SJSA1 (cell line): ENCODE measurements at regions not wholly inside any gene's neighbourhood (a gene's known extent, or its start where the extent isn't known, plus 50 kb on each side); places are given as distances from the start of the nearest gene placed in this dataset.

Experiments
- DNase-seq, 2 experiments: peaks; one replicate each; pipeline ENCODE4 v3.0.0-alpha.2; 2015 to 2020; ENCODE audit warnings: low spot score in 2 of 2, low read depth in 1 of 2
- H3K27ac ChIP-seq: fragments of 250-450 bp; sonication (Bioruptor Pico); 2 replicates; pipeline ENCODE4 v1.5.1; 2020; ENCODE audit warnings: mild to moderate bottlenecking, moderate library complexity
- H3K27me3 ChIP-seq: fragments of 250-450 bp; sonication (Bioruptor Pico); replicated peaks from 2 replicates; pipeline ENCODE4 v1.5.1; 2020; ENCODE audit warnings: mild to moderate bottlenecking, moderate library complexity
- H3K36me3 ChIP-seq: fragments of 250-450 bp; sonication (Bioruptor Pico); 2 replicates; pipeline ENCODE4 v1.5.1; 2020; ENCODE audit warnings: mild to moderate bottlenecking
- H3K4me1 ChIP-seq: fragments of 250-450 bp; sonication (Bioruptor Pico); replicated peaks from 2 replicates; pipeline ENCODE4 v1.6.1; 2021; ENCODE audit warnings: mild to moderate bottlenecking
- H3K4me3 ChIP-seq: fragments of 250-450 bp; sonication (Bioruptor Pico); 2 replicates; pipeline ENCODE4 v1.5.1; 2020; ENCODE audit warnings: mild to moderate bottlenecking
- H3K9me3 ChIP-seq: fragments of 250-450 bp; sonication (Bioruptor Pico); replicated peaks from 2 replicates; pipeline ENCODE4 v1.5.1; 2020; ENCODE audit warnings: mild to moderate bottlenecking

GRCh38 chr3:168843481-168843880 lies 747.8 kb upstream of the GOLIM4 start:
- no peak overlapping the region for H3K4me3 ChIP-seq
- H3K27ac ChIP-seq, result no peak overlapping the region
- peaks cover 15% of the 10 kb centered on the region; the same call in 1 of the 2 replicates for H3K27me3 ChIP-seq
- DNase-seq, result no peak
- H3K9me3 ChIP-seq, result no peaks in the 10 kb centered on the region
- H3K36me3 ChIP-seq, result no peaks in the 10 kb centered on the region
- no peaks in the 10 kb centered on the region for H3K4me1 ChIP-seq

GRCh38 chr3:168839653-168840052 lies 743.9 kb upstream of the GOLIM4 start:
- Histone ChIP-seq H3K4me3 (no peak overlapping the region), H3K4me1 (no peaks in the 10 kb centered on the region), H3K27ac (no peak overlapping the region), H3K36me3 (no peaks in the 10 kb centered on the region), H3K9me3 (no peaks in the 10 kb centered on the region), H3K27me3 (0 out of 2 replicates have a peak, but pooled peaks cover 6% of the 10 kb centered on the region)
- no peak for DNase-seq

GRCh38 chr3:168834558-168834957 lies 738.8 kb upstream of the GOLIM4 start:
- Histone ChIP-seq H3K4me3 (no peak overlapping the region), H3K27ac (no peak overlapping the region), H3K4me1 (no peaks in the 10 kb centered on the region), H3K36me3 (no peaks in the 10 kb centered on the region), H3K9me3 (no peaks in the 10 kb centered on the region), H3K27me3 (0 out of 2 replicates have a peak, but pooled peaks cover 6% of the 10 kb centered on the region)
- DNase-seq, result no peak

GRCh38 chr3:168828943-168829342 lies 733.2 kb upstream of the GOLIM4 start:
- no peaks in the 10 kb centered on the region for H3K36me3 ChIP-seq
- H3K4me1 ChIP-seq, result no peaks in the 10 kb centered on the region
- H3K27me3 ChIP-seq, result no peaks in the 10 kb centered on the region
- no peaks in the 10 kb centered on the region for H3K9me3 ChIP-seq
- DNase-seq, result no peak
- H3K27ac ChIP-seq, result no peak overlapping the region
- no peak overlapping the region for H3K4me3 ChIP-seq

- no peak for DNase-seq
Observed at GRCh38 chr3:168828536-168828935, 732.8 kb upstream of the GOLIM4 start.

GRCh38 chr3:168828014-168828413 lies 732.3 kb upstream of the GOLIM4 start:
- Histone ChIP-seq H3K9me3 (no peaks in the 10 kb centered on the region), H3K36me3 (no peaks in the 10 kb centered on the region), H3K4me1 (no peaks in the 10 kb centered on the region), H3K27ac (no peak overlapping the region), H3K4me3 (no peak overlapping the region), H3K27me3 (no peaks in the 10 kb centered on the region)
- no peak for DNase-seq

More at GRCh38 chr3:168828536-168828935, 732.8 kb upstream of the GOLIM4 start:
- Histone ChIP-seq H3K27me3 (no peaks in the 10 kb centered on the region), H3K4me1 (no peaks in the 10 kb centered on the region), H3K9me3 (no peaks in the 10 kb centered on the region), H3K4me3 (no peak overlapping the region), H3K27ac (no peak overlapping the region), H3K36me3 (no peaks in the 10 kb centered on the region)

- no peak overlapping the region for H3K4me3 ChIP-seq
- H3K27ac ChIP-seq, result no peak overlapping the region
- no peaks in the 10 kb centered on the region for H3K36me3 ChIP-seq
- H3K27me3 ChIP-seq, result no peaks in the 10 kb centered on the region
- H3K9me3 ChIP-seq, result no peaks in the 10 kb centered on the region
- H3K4me1 ChIP-seq, result no peaks in the 10 kb centered on the region
- DNase-seq, result no peak
Observed at GRCh38 chr3:168824107-168824506, 728.4 kb upstream of the GOLIM4 start.

GRCh38 chr3:168823466-168823865 lies 727.7 kb upstream of the GOLIM4 start:
- Histone ChIP-seq H3K27ac (no peak overlapping the region), H3K9me3 (no peaks in the 10 kb centered on the region), H3K27me3 (no peaks in the 10 kb centered on the region), H3K36me3 (no peaks in the 10 kb centered on the region), H3K4me1 (no peaks in the 10 kb centered on the region), H3K4me3 (no peak overlapping the region)
- DNase-seq, result no peak

- no peak overlapping the region for H3K27ac ChIP-seq
- H3K9me3 ChIP-seq, result no peaks in the 10 kb centered on the region
- no peak for DNase-seq
- H3K36me3 ChIP-seq, result no peaks in the 10 kb centered on the region
- H3K4me3 ChIP-seq, result no peak overlapping the region
- H3K27me3 ChIP-seq, result no peaks in the 10 kb centered on the region
- no peaks in the 10 kb centered on the region for H3K4me1 ChIP-seq
Observed at GRCh38 chr3:168820810-168821415, 725.2 kb upstream of the GOLIM4 start.

- no peak for DNase-seq
Observed at GRCh38 chr3:168817177-168817576, 721.5 kb upstream of the GOLIM4 start.

GRCh38 chr3:168815946-168816345 lies 720.2 kb upstream of the GOLIM4 start:
- Histone ChIP-seq H3K4me3 (no peak overlapping the region), H3K27ac (no peak overlapping the region), H3K27me3 (no peaks in the 10 kb centered on the region), H3K4me1 (no peaks in the 10 kb centered on the region), H3K36me3 (no peaks in the 10 kb centered on the region), H3K9me3 (no peaks in the 10 kb centered on the region)
- no peak for DNase-seq

More at GRCh38 chr3:168817177-168817576, 721.5 kb upstream of the GOLIM4 start:
- H3K27ac ChIP-seq, result no peak overlapping the region
- H3K27me3 ChIP-seq, result no peaks in the 10 kb centered on the region
- no peaks in the 10 kb centered on the region for H3K4me1 ChIP-seq
- no peak overlapping the region for H3K4me3 ChIP-seq
- no peaks in the 10 kb centered on the region for H3K36me3 ChIP-seq
- H3K9me3 ChIP-seq, result no peaks in the 10 kb centered on the region

GRCh38 chr3:168813225-168813802 lies 717.6 kb upstream of the GOLIM4 start:
- no peak overlapping the region for H3K4me3 ChIP-seq
- H3K27me3 ChIP-seq, result no peaks in the 10 kb centered on the region
- no peaks in the 10 kb centered on the region for H3K36me3 ChIP-seq
- H3K27ac ChIP-seq, result no peak overlapping the region
- H3K9me3 ChIP-seq, result no peaks in the 10 kb centered on the region
- DNase-seq, result no peak
- no peaks in the 10 kb centered on the region for H3K4me1 ChIP-seq

- H3K36me3 ChIP-seq, result no peaks in the 10 kb centered on the region
- no peak overlapping the region for H3K27ac ChIP-seq
- H3K4me1 ChIP-seq, result no peaks in the 10 kb centered on the region
- DNase-seq, result no peak
- no peaks in the 10 kb centered on the region for H3K27me3 ChIP-seq
- no peak overlapping the region for H3K4me3 ChIP-seq
- no peaks in the 10 kb centered on the region for H3K9me3 ChIP-seq
Observed at GRCh38 chr3:168812234-168812633, 716.5 kb upstream of the GOLIM4 start.

- peaks cover 1% of the 10 kb centered on the region for H3K4me1 ChIP-seq
- H3K9me3 ChIP-seq, result no peaks in the 10 kb centered on the region
- no peak for DNase-seq
- H3K27me3 ChIP-seq, result no peaks in the 10 kb centered on the region
- H3K27ac ChIP-seq, result no peak overlapping the region
- H3K36me3 ChIP-seq, result no peaks in the 10 kb centered on the region
- H3K4me3 ChIP-seq, result no peak overlapping the region
Observed at GRCh38 chr3:168808596-168808995, 712.9 kb upstream of the GOLIM4 start.

GRCh38 chr3:168807448-168807847 lies 711.7 kb upstream of the GOLIM4 start:
- DNase-seq, result no peak
- H3K4me3 ChIP-seq, result no peak overlapping the region
- no peaks in the 10 kb centered on the region for H3K36me3 ChIP-seq
- no peaks in the 10 kb centered on the region for H3K9me3 ChIP-seq
- H3K27me3 ChIP-seq, result no peaks in the 10 kb centered on the region
- no peak overlapping the region for H3K27ac ChIP-seq
- H3K4me1 ChIP-seq, result peaks cover 11% of the 10 kb centered on the region
